Mesenchymal stem cell (in vitro differentiated cells and primary cell): ENCODE measurements at regions not wholly inside any gene's neighbourhood (a gene's known extent, or its start where the extent isn't known, plus 50 kb on each side); places are given as distances from the start of the nearest gene placed in this dataset.

Experiments used
- DNase-seq: peaks from one replicate; pipeline ENCODE4 v3.0.0-alpha.2; 2013
- H2AFZ ChIP-seq: one replicate; pipeline ENCODE4 v1.6.1; 2013; ENCODE audit warnings: low read depth, mild to moderate bottlenecking, control low read depth, inconsistent platforms, low read length, moderate library complexity
- H2AK5ac ChIP-seq: 2 replicates; pipeline ENCODE4 v1.6.1; 2013; ENCODE audit warnings: low read length, moderate library complexity, mild to moderate bottlenecking, inconsistent platforms; ENCODE audit not compliant: severe bottlenecking
- H2BK120ac ChIP-seq: one replicate; pipeline ENCODE4 v1.6.1; 2013; ENCODE audit warnings: low read depth, mild to moderate bottlenecking, inconsistent platforms, low read length, moderate library complexity
- H2BK12ac ChIP-seq, 2 experiments: one replicate each; pipeline ENCODE4 v1.6.1; 2013; ENCODE audit warnings: inconsistent platforms in 2 of 2, low read length in 2 of 2, mild to moderate bottlenecking in 2 of 2, moderate library complexity in 2 of 2, control low read depth in 1 of 2
- H2BK15ac ChIP-seq: one replicate; pipeline ENCODE4 v1.6.1; 2013; ENCODE audit warnings: mild to moderate bottlenecking, low read depth, inconsistent platforms; ENCODE audit not compliant: poor library complexity, severe bottlenecking
- H2BK5ac ChIP-seq: 2 replicates; pipeline ENCODE4 v1.6.1; 2013; ENCODE audit warnings: low read depth, mild to moderate bottlenecking, low read length, control low read depth, inconsistent platforms; ENCODE audit not compliant: poor library complexity, severe bottlenecking
- H3K14ac ChIP-seq, 2 experiments: one replicate each; pipeline ENCODE4 v1.6.1; 2013; ENCODE audit warnings: inconsistent platforms in 2 of 2, low read length in 2 of 2, control low read depth in 1 of 2, mild to moderate bottlenecking in 1 of 2, moderate library complexity in 1 of 2
- H3K18ac ChIP-seq, 2 experiments: one replicate each; pipeline ENCODE4 v1.6.1; 2013; ENCODE audit warnings: inconsistent platforms in 2 of 2, low read length in 2 of 2, control low read depth in 1 of 2, low read depth in 1 of 2, mild to moderate bottlenecking in 1 of 2
- H3K23ac ChIP-seq, 2 experiments: one replicate each; pipeline ENCODE4 v1.6.1; 2013; ENCODE audit warnings: inconsistent platforms in 2 of 2, low read length in 2 of 2, mild to moderate bottlenecking in 2 of 2, moderate library complexity in 2 of 2, control low read depth in 1 of 2
- H3K27ac ChIP-seq: 2 replicates; pipeline ENCODE4 v1.5.1; 2013; ENCODE audit warnings: mild to moderate bottlenecking, moderate library complexity, low read length, control low read depth, inconsistent platforms; ENCODE audit not compliant: poor library complexity, severe bottlenecking
- H3K27me3 ChIP-seq, 2 experiments: 2 replicates each; pipeline versions ENCODE4 v1.6.1 to v1.7.0; 2013; ENCODE audit warnings: low read length in 2 of 2, mild to moderate bottlenecking in 2 of 2, moderate library complexity in 2 of 2, control low read depth in 1 of 2, inconsistent platforms in 1 of 2; ENCODE audit not compliant: control insufficient read depth in 1 of 2, insufficient read depth in 1 of 2
- H3K36me3 ChIP-seq, 2 experiments: 2 replicates each; pipeline versions ENCODE4 v1.6.1 to v1.7.0; 2013; ENCODE audit warnings: low read length in 2 of 2, control low read depth in 1 of 2, inconsistent platforms in 1 of 2, low read depth in 1 of 2, mild to moderate bottlenecking in 1 of 2; ENCODE audit not compliant: insufficient read depth in 2 of 2, control insufficient read depth in 1 of 2
- H3K4ac ChIP-seq, 2 experiments: one replicate each; pipeline ENCODE4 v1.6.1; 2013; ENCODE audit warnings: inconsistent platforms in 2 of 2, low read length in 2 of 2, mild to moderate bottlenecking in 2 of 2, moderate library complexity in 2 of 2, control low read depth in 1 of 2, low read depth in 1 of 2
- H3K4me1 ChIP-seq: 2 replicates; pipeline ENCODE4 v1.6.1; 2013; ENCODE audit warnings: low read depth, low read length, control low read depth; ENCODE audit not compliant: control insufficient read depth, insufficient read depth
- H3K4me2 ChIP-seq: 2 replicates; pipeline ENCODE4 v1.6.1; 2013; ENCODE audit warnings: low read length, mild to moderate bottlenecking, inconsistent platforms; ENCODE audit not compliant: poor library complexity, severe bottlenecking
- H3K4me3 ChIP-seq, 2 experiments: 2 replicates each; pipeline versions ENCODE4 v1.5.1 to v1.7.0; 2013; ENCODE audit warnings: low read length in 2 of 2, mild to moderate bottlenecking in 2 of 2, control low read depth in 1 of 2, low read depth in 1 of 2; ENCODE audit not compliant: insufficient read depth in 1 of 2
- H3K79me1 ChIP-seq: replicated peaks from 2 replicates; pipeline ENCODE4 v1.6.1; 2013; ENCODE audit warnings: mild to moderate bottlenecking, control low read depth, low read length, inconsistent platforms; ENCODE audit not compliant: poor library complexity, severe bottlenecking
- H3K9ac ChIP-seq: 2 replicates; pipeline ENCODE4 v1.7.0; 2013; ENCODE audit warnings: mild to moderate bottlenecking, low read length, moderate library complexity
- H3K9me3 ChIP-seq: 2 replicates; pipeline ENCODE4 v1.7.0; 2013; ENCODE audit warnings: mild to moderate bottlenecking, low read length; ENCODE audit not compliant: control insufficient read depth
- H4K8ac ChIP-seq: one replicate; pipeline ENCODE4 v1.6.1; 2013; ENCODE audit warnings: inconsistent platforms, mild to moderate bottlenecking, low read length, moderate library complexity
- H4K91ac ChIP-seq: one replicate; pipeline ENCODE4 v1.6.1; 2013; ENCODE audit warnings: mild to moderate bottlenecking, low read length, inconsistent platforms
- WGBS: methylation state at CpG from one replicate; pipeline ENCODE4 v1.1.7; 2013; ENCODE audit warnings: mixed read lengths; 5-methylcytosine and 5-hydroxymethylcytosine counted together

DNA sequence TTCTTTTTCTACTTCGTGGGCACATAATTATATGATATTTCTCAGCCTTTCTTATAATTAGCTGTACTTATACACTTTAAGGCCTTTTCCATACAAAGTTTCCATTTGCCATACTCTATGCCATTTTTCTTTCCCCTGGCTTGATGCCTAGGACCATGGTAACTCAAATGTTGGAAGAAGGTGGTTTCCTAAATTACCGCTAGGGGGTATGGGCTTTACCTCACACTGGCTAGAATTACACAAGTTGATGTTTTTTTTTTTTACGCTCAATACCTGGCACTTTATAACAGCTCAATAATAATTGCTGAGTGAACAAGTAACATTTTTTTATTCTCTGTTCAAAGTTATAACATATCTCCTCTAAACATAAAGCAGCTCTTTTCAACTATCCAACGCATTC lies 306.8 kb upstream of the LRFN5 start:
- Histone ChIP-seq H3K36me3 (no peaks in the 10 kb centered on the region), H3K14ac (no peak overlapping the region), H3K79me1 (no peaks in the 10 kb centered on the region), H3K4me2 (no peak overlapping the region), H4K8ac (no peak overlapping the region), H2BK15ac (no peak overlapping the region), H2BK120ac (no peak overlapping the region), H4K91ac (no peak overlapping the region), H3K4me1 (no peaks in the 10 kb centered on the region), H3K4me3 (no peak overlapping the region), H2BK12ac (no peak overlapping the region), H3K27ac (no peak overlapping the region), H2BK5ac (no peak overlapping the region), H3K4ac (no peak overlapping the region), H3K23ac (no peak overlapping the region), H3K27me3 (no peaks in the 10 kb centered on the region), H3K9me3 (no peaks in the 10 kb centered on the region), H3K9ac (no peak overlapping the region), H2AK5ac (no peak overlapping the region), H2AFZ (no peak overlapping the region), H3K18ac (no peak overlapping the region)
- no CpG with 5 or more reads among the region's 4 CpGs for WGBS
- no peak for DNase-seq

DNA sequence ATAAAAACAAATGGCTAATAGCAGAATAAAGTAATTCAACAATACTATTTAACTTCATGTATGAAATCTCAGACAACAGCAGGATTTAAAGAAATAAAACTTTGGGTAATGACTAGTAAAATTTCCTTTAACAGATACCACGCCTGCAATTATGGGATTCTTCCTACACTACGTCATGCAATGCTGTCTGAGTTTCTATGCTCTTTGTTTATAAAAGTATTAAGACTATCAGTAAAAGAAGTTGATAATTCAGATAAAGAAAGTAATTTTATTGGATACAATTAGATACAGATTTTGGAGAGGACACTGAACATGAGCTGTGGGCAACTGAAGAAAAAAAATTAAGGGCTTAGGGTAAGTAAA lies 308.4 kb upstream of the LRFN5 start:
- no peaks in the 10 kb centered on the region for H3K4me1 ChIP-seq
- H2BK15ac ChIP-seq: no peak overlapping the region
- H3K4me2 ChIP-seq: no peak overlapping the region
- H2BK5ac ChIP-seq: no peak overlapping the region
- H3K4me3 ChIP-seq: no peak overlapping the region
- H3K14ac ChIP-seq: no peak overlapping the region
- H3K79me1 ChIP-seq: no peaks in the 10 kb centered on the region
- no peak overlapping the region for H4K91ac ChIP-seq
- H3K9me3 ChIP-seq: no peaks in the 10 kb centered on the region
- no peak overlapping the region for H2AK5ac ChIP-seq
- no peaks in the 10 kb centered on the region for H3K27me3 ChIP-seq
- no peak overlapping the region for H2BK120ac ChIP-seq
- H4K8ac ChIP-seq: no peak overlapping the region
- DNase-seq: peak; percentile 15
- no peak overlapping the region for H3K18ac ChIP-seq
- no peaks in the 10 kb centered on the region for H3K36me3 ChIP-seq
- peak overlapping the region; percentile 73 for H3K9ac ChIP-seq
- no peak overlapping the region for H3K27ac ChIP-seq
- H2AFZ ChIP-seq: no peak overlapping the region
- H3K4ac ChIP-seq: no peak overlapping the region
- WGBS: no CpG with 5 or more reads among the region's 2 CpGs
- no peak overlapping the region for H2BK12ac ChIP-seq
- no peak overlapping the region for H3K23ac ChIP-seq

DNA sequence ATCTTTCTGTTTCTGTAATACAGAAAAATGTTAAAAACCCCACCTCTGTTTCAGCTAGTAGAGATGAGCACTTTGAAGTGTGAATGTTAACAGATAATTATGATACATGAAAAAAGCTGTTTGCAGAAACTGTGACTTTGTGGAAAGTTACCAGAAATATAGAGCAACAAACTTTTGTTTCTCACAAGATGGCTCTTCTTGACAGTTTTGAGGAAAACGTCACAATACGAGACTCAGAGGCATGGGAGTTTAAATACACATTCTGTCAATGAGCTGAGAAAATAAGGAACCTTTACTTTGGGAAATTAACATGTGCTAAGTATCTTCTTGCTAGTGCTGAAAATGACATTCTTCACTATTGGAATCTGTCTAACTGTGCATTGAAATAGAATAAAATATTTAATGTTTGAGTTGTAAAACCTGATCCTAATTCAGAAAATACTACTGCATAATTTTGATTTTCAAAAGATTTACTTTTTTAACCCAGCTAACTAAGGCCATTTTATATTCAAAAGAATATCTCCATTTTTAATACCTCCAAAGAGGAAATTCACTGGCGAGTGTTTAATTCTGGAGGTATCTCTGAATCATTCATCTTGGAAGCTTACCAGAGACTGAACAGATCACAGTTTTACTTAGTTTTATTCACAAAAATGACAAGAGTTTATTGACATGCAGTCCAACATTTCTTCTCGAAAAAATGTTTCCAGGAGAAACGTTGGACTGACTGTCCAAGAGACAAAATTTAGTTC lies 308.9 kb upstream of the LRFN5 start:
- no peak overlapping the region for H3K23ac ChIP-seq
- no peak overlapping the region for H4K8ac ChIP-seq
- no peaks in the 10 kb centered on the region for H3K36me3 ChIP-seq
- H3K9ac ChIP-seq: peak overlapping the region; percentile 73
- no peak overlapping the region for H3K4me2 ChIP-seq
- H3K27me3 ChIP-seq: no peaks in the 10 kb centered on the region
- no peak overlapping the region for H2BK15ac ChIP-seq
- no peak overlapping the region for H4K91ac ChIP-seq
- DNase-seq: peak; percentile 10
- no peak overlapping the region for H3K27ac ChIP-seq
- no peak overlapping the region for H2BK120ac ChIP-seq
- no peak overlapping the region for H2BK12ac ChIP-seq
- no peak overlapping the region for H2BK5ac ChIP-seq
- H3K79me1 ChIP-seq: no peaks in the 10 kb centered on the region
- no peak overlapping the region for H3K4ac ChIP-seq
- no peak overlapping the region for H2AK5ac ChIP-seq
- no peak overlapping the region for H3K14ac ChIP-seq
- no peaks in the 10 kb centered on the region for H3K9me3 ChIP-seq
- H3K18ac ChIP-seq: no peak overlapping the region
- no peak overlapping the region for H3K4me3 ChIP-seq
- no peak overlapping the region for H2AFZ ChIP-seq
- WGBS: 25% methylated on average over 3 of the region's 5 CpGs
- no peaks in the 10 kb centered on the region for H3K4me1 ChIP-seq

DNA sequence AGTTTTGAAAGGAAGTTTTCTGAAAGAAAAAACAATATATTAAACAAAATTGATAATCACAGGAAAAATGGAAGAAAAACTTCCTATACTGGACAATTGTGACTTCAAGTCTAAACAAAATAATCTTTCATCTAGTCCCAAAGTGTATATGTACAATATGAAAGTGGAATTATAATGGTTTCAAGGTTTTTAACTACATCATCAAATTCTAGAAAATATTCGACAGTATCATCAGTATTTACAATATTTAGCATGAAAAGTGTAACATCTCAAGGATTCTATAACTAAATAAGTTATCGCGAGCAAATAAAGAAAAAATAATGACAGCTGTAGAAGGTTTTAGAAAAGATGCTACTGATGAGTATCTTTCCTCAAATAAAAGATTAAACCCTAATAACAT lies 310.9 kb upstream of the LRFN5 start:
- H3K14ac ChIP-seq: no peak overlapping the region
- H3K4ac ChIP-seq: no peak overlapping the region
- no peaks in the 10 kb centered on the region for H3K27me3 ChIP-seq
- no peak overlapping the region for H4K91ac ChIP-seq
- no peak overlapping the region for H3K18ac ChIP-seq
- no peaks in the 10 kb centered on the region for H3K79me1 ChIP-seq
- H3K23ac ChIP-seq: no peak overlapping the region
- no peak overlapping the region for H2AFZ ChIP-seq
- H2BK12ac ChIP-seq: no peak overlapping the region
- no peak overlapping the region for H2BK120ac ChIP-seq
- no peak overlapping the region for H4K8ac ChIP-seq
- no peak overlapping the region for H3K4me3 ChIP-seq
- H3K4me1 ChIP-seq: no peaks in the 10 kb centered on the region
- H3K9me3 ChIP-seq: no peaks in the 10 kb centered on the region
- no peak overlapping the region for H3K27ac ChIP-seq
- H3K36me3 ChIP-seq: no peaks in the 10 kb centered on the region
- no CpG with 5 or more reads among the region's 3 CpGs for WGBS
- no peak overlapping the region for H3K9ac ChIP-seq
- H2AK5ac ChIP-seq: no peak overlapping the region
- DNase-seq: no peak
- H2BK5ac ChIP-seq: no peak overlapping the region
- no peak overlapping the region for H2BK15ac ChIP-seq
- H3K4me2 ChIP-seq: no peak overlapping the region
